ENCODE measurements at regions not wholly inside any gene's neighbourhood (a gene's known extent, or its start where the extent isn't known, plus 50 kb on each side); places are given as distances from the start of the nearest gene placed in this dataset.

- no peak for DNase-seq
These were observed 423.9 kb downstream of the CMPK2 start for GRCh38 chr2:6441800-6442199.

GRCh38 chr2:6442252-6442985, 423.3 kb downstream of the CMPK2 start:
- no peak for DNase-seq

GRCh38 chr2:6443061-6443823, 422.5 kb downstream of the CMPK2 start:
- no peak for DNase-seq

GRCh38 chr2:6444514-6444913, 421.2 kb downstream of the CMPK2 start:
- DNase-seq: no peak

- DNase-seq: no peak
These were observed 420.6 kb downstream of the CMPK2 start for GRCh38 chr2:6445156-6445555.

GRCh38 chr2:6446938-6447608, 418.6 kb downstream of the CMPK2 start:
- no peak for DNase-seq

GRCh38 chr2:6448893-6449292, 416.8 kb downstream of the CMPK2 start:
- no peak for DNase-seq

- DNase-seq: no peak
These were observed 416.4 kb downstream of the CMPK2 start for GRCh38 chr2:6449343-6449742.

- no peak for DNase-seq
These were observed 412.8 kb downstream of the CMPK2 start for GRCh38 chr2:6452702-6453481.

GRCh38 chr2:6454286-6454990, 411.3 kb downstream of the CMPK2 start:
- no peak for DNase-seq

- DNase-seq: no peak
These were observed 406.6 kb downstream of the CMPK2 start for GRCh38 chr2:6459138-6459537.

GRCh38 chr2:6470518-6470917, 395.2 kb downstream of the CMPK2 start:
- DNase-seq: no peak

- no peak for DNase-seq
These were observed 394.3 kb downstream of the CMPK2 start for GRCh38 chr2:6471419-6471818.

- no peak for DNase-seq
These were observed 391.3 kb downstream of the CMPK2 start for GRCh38 chr2:6474161-6475140.

GRCh38 chr2:6475155-6475940, 390.4 kb downstream of the CMPK2 start:
- no peak for DNase-seq

GRCh38 chr2:6480514-6480913, 385.2 kb downstream of the CMPK2 start:
- DNase-seq: no peak

- DNase-seq: no peak
These were observed 383.5 kb downstream of the CMPK2 start for GRCh38 chr2:6482256-6482655.

- no peak for DNase-seq
These were observed 377.9 kb downstream of the CMPK2 start for GRCh38 chr2:6487765-6488164.

- no peak for DNase-seq
These were observed 373.1 kb downstream of the CMPK2 start for GRCh38 chr2:6492573-6492972.

- no peak for DNase-seq
These were observed 372.4 kb downstream of the CMPK2 start for GRCh38 chr2:6493266-6493665.

All from activated CD4-positive, CD25-positive, alpha-beta regulatory T cell (primary cell).